Coronary artery (tissue), 2 donors: ENCODE measurements at regions not wholly inside any gene's neighbourhood (a gene's known extent, or its start where the extent isn't known, plus 50 kb on each side); places are given as distances from the start of the nearest gene placed in this dataset.
A peak's percentile ranks its signal among the peaks of the same experiment; 100 is the strongest.

ENCODE experiments used
- DNase-seq: peaks from one replicate; pipeline ENCODE4 v3.0.0-alpha.2; 2017; ENCODE audit warnings: low spot score
- H3K27ac ChIP-seq, 2 donors: fragments of 200-600 bp; sonication (generic); one replicate each; pipeline ENCODE4 v1.5.1; 2016 to 2019
- H3K4me3 ChIP-seq: fragments of 200-600 bp; sonication (generic); 2 replicates; pipeline ENCODE4 v1.5.1; 2016; ENCODE audit warnings: mild to moderate bottlenecking, moderate library complexity
- TF ChIP-seq, protein P1 (sequence below): fragments of 200-600 bp; sonication (generic); IDR thresholded peaks from one replicate; pipeline ENCODE4 v1.5.1; 2019; ENCODE audit warnings: antibody characterized with exemption

GRCh38 chr1:65486613-65487012 is 66.1 kb downstream of the LEPR start:
- DNase-seq: no peak
- TF ChIP-seq, protein P1, sequence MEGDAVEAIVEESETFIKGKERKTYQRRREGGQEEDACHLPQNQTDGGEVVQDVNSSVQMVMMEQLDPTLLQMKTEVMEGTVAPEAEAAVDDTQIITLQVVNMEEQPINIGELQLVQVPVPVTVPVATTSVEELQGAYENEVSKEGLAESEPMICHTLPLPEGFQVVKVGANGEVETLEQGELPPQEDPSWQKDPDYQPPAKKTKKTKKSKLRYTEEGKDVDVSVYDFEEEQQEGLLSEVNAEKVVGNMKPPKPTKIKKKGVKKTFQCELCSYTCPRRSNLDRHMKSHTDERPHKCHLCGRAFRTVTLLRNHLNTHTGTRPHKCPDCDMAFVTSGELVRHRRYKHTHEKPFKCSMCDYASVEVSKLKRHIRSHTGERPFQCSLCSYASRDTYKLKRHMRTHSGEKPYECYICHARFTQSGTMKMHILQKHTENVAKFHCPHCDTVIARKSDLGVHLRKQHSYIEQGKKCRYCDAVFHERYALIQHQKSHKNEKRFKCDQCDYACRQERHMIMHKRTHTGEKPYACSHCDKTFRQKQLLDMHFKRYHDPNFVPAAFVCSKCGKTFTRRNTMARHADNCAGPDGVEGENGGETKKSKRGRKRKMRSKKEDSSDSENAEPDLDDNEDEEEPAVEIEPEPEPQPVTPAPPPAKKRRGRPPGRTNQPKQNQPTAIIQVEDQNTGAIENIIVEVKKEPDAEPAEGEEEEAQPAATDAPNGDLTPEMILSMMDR: no peak
- Histone ChIP-seq H3K4me3 (no peak overlapping the region), H3K27ac (no peak overlapping the region)

DNA sequence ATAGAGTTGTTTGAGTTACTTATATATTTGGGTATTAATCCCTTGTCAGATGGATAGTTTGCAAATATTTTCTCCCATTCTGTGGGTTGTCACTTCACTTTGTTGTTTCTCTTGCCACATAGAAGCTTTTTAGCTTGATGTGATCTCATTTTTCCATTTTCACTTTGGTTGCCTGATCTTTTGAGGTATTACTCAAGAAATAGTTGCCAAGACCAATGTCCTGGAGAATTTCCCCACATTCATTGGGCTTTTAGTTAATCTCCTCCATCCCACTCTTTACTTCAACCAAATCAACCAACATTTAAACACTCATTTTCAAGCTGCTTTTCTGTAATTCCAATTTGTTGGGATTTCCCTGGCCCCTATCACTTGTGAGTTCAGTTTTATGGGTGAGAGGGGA is 69.0 kb downstream of the LEPR start:
- H3K27ac ChIP-seq: no peak overlapping the region
- H3K4me3 ChIP-seq: no peak overlapping the region
- TF ChIP-seq, protein P1: no peak
- DNase-seq: no peak

DNA sequence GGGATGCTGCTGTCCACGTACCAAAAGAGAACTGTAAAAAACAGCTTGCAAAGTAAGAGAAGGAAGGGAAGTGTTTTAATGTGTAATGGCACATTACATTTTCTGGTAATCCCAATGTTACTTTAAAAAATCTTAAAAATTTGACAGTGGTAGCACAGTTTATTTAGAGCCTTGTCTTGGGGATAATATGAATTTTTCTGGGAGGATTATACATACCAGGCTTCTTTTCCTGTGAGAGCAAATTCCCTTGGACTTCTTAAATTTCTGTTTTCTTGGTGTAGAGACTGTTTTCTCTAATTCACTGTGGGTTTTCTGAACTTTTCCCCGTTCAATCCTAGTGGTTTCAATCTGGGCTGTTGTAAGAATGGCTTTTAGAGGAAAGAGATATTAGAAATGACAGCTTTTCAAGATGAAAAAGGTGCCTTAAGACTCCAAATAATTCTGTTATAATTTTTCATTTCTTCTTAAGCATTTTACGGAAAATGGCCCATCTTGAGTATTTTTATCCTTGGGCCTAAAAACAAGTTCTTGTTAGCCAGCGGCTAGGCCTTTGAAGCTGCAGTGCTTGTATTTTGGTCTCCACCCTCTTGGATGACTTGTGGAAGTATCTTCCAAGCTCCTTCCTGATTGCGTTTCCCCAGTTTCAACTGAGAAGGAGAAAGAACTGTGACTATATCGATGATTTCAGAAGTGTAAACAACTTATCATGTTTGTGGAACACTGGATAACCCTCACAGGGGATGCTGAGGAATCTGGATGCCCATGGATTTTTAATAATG is 70.0 kb downstream of the LEPR start:
- TF ChIP-seq, protein P1: no peak
- Histone ChIP-seq H3K4me3 (no peak overlapping the region), H3K27ac (peak overlapping the region in 1 of 2 donors; percentile 51)
- DNase-seq: no peak

DNA sequence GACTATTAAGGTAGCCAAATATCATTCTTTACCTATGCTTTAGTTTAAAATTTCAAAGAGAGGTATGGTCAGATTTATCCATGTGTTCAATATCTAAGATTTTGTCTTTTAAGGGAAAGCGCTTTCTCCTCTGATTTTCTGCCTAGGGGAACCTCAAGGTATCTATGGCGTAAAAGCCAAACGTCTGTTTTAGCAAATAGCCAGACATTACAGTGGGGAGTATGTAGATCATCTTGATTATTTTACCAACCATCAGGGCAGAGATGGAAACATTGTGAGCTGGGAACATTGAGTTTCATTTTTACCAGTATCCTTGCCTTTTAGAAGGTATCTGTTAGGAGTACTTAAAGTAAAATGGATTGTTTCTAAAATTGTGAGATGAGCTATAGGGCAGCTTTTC is 71.0 kb downstream of the LEPR start:
- no peak for DNase-seq
- Histone ChIP-seq H3K4me3 (no peak overlapping the region), H3K27ac (no peak overlapping the region)
- TF ChIP-seq, protein P1: no peak

- no peak for DNase-seq
- no peak overlapping the region for H3K4me3 ChIP-seq
- no peak overlapping the region for H3K27ac ChIP-seq
- TF ChIP-seq, protein P1: no peak
These were observed 73.3 kb downstream of the LEPR start for GRCh38 chr1:65493802-65494201.

- DNase-seq: no peak
- TF ChIP-seq, protein P1: no peak
- no peak overlapping the region for H3K27ac ChIP-seq
These were observed 74.2 kb downstream of the LEPR start for GRCh38 chr1:65494671-65495070.

GRCh38 chr1:65495137-65495536 is 74.7 kb downstream of the LEPR start:
- Histone ChIP-seq H3K27ac (no peak overlapping the region), H3K4me3 (no peak overlapping the region)
- DNase-seq: no peak
- TF ChIP-seq, protein P1: no peak

More at GRCh38 chr1:65494671-65495070, 74.2 kb downstream of the LEPR start:
- no peak overlapping the region for H3K4me3 ChIP-seq
